Activated CD8-positive, alpha-beta memory T cell treated with anti-CD3 and anti-CD28 coated beads, Interleukin-2, amount 10 ng/mL, durations not matched to agents 7 days and 5 days (primary cell): ENCODE measurements at regions not wholly inside any gene's neighbourhood (a gene's known extent, or its start where the extent isn't known, plus 50 kb on each side); places are given as distances from the start of the nearest gene placed in this dataset.

Source experiments
- ATAC-seq: fragments of 150-1000 bp; cut with Tn5 transposase; one replicate; pipeline ENCODE4 v1.10.0; 2021; ENCODE audit warnings: moderate library complexity
- CTCF ChIA-PET: fragments of 350-600 bp; sonication (Branson Sonifier 250); formaldehyde crosslinking; loops from one replicate; lab custom pipeline; 2021; ENCODE audit warnings: antibody characterized with exemption; lab: Charles Lee
- DNase-seq: peaks from one replicate; pipeline ENCODE4 v3.0.0-alpha.2; 2020
- H3K27ac Mint-ChIP-seq: one replicate; pipeline ENCODE4 v1.8.0; 2021; ENCODE audit warnings: mild to moderate bottlenecking, mixed read lengths
- H3K27me3 Mint-ChIP-seq: one replicate; pipeline ENCODE4 v1.8.0; 2021; ENCODE audit warnings: mixed read lengths
- H3K36me3 Mint-ChIP-seq: one replicate; pipeline ENCODE4 v1.8.0; 2021; ENCODE audit warnings: mild to moderate bottlenecking, mixed read lengths
- H3K4me1 Mint-ChIP-seq: one replicate; pipeline ENCODE4 v1.8.0; 2021; ENCODE audit warnings: mixed read lengths
- H3K4me3 Mint-ChIP-seq: one replicate; pipeline ENCODE4 v1.8.0; 2021; ENCODE audit warnings: mild to moderate bottlenecking, moderate library complexity, mixed read lengths
- H3K9me3 Mint-ChIP-seq: one replicate; pipeline ENCODE4 v1.8.0; 2022; ENCODE audit warnings: low read depth, mixed read lengths

- Mint-ChIP-seq H3K27me3 (no peaks in the 10 kb centered on the region), H3K36me3 (no peaks in the 10 kb centered on the region), H3K4me3 (no peak overlapping the region), H3K4me1 (no peaks in the 10 kb centered on the region), H3K27ac (no peak overlapping the region), H3K9me3 (no peaks in the 10 kb centered on the region)
- DNase-seq = no peak
- CTCF ChIA-PET = no interaction called here
- no peak for ATAC-seq
These were observed 126.4 kb downstream of the TBXT start for GRCh38 chr6:166041277-166041676.

- CTCF ChIA-PET = no interaction called here
- Mint-ChIP-seq H3K27me3 (no peaks in the 10 kb centered on the region), H3K36me3 (no peaks in the 10 kb centered on the region), H3K4me1 (no peaks in the 10 kb centered on the region), H3K27ac (no peak overlapping the region), H3K4me3 (no peak overlapping the region), H3K9me3 (no peaks in the 10 kb centered on the region)
- DNase-seq (no peak), ATAC-seq (no peak)
These were observed 127.4 kb downstream of the TBXT start for GRCh38 chr6:166040292-166040691.

DNA sequence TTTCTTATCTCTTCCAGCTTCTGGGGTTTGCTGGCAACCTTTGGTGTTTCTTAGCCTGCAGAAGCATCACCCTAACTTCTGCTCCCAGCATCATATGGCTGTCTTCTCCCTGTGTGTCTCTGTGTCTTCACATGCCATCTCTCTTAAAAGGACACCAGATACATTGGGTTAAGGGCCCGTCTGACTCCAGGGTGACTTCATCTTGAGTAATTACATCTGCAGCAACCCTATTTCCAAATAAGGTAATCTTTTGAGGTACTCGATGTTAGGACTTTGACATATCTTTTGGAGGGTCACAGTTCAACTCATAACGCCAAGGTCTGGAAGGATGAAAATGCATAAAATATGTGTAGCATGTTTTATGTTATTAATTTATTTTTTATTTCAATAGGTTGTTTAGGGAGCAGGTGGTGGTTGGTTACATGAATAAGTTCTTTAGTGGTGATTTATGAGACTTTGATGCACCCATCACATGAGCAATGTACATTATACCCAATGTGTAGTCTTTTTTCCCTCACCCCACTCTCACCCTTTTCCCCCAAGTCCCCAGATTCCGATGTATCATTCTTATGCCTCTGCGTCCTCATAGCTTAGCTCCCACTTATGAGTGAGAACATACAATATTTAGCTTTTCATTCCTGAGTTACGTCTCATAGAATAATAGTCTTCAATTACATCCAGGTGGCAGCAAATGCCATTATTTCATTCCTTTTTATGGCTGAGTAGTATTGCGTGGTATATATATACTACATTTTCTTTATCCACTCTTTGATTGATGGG is 131.1 kb downstream of the TBXT start:
- no peak for DNase-seq
- no peaks in the 10 kb centered on the region for H3K9me3 Mint-ChIP-seq
- no peaks in the 10 kb centered on the region for H3K36me3 Mint-ChIP-seq
- peaks cover 2% of the 10 kb centered on the region for H3K27me3 Mint-ChIP-seq
- no peak overlapping the region for H3K27ac Mint-ChIP-seq
- ATAC-seq = no peak
- no peaks in the 10 kb centered on the region for H3K4me1 Mint-ChIP-seq
- CTCF ChIA-PET = no interaction called here
- no peak overlapping the region for H3K4me3 Mint-ChIP-seq

DNA sequence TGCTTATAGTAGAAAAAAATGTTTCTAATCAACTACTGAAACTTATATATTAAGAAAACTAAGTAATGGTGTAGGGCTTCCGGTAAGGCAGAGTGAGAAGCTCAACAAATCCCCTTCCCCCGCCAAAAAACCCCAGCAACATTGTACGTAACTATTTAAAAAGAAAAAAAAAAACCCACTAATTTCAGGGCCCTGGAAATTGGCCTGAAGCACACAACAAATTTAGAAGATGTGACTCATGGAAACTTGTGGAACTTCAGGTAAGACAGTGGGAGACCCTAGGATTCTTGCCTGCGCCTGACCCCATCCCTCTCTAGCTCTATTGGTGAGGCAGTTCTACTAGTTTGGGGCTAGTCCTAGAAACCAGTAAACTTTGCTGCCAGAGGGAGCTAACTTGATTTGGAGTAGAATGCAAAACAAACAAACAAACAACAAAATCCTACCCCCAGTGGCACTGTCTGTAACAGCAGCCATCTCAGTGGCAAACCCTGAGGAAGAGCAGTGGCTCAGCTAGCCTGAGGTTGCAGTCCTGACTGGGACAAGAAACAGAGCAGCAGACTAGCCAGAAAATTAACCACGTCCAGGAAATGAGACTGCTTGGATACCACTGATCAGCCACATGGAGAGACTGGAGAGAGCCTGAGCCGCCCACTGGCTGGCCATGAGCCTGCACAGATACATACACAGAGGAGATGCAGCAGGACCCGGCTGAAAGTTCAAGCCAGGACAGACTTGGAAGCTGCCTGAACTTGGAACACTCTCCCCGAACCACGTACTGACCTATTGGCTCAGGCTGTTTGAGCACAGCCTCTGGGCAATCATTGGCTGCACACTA is 135.1 kb downstream of the TBXT start:
- no peaks in the 10 kb centered on the region for H3K4me1 Mint-ChIP-seq

DNA sequence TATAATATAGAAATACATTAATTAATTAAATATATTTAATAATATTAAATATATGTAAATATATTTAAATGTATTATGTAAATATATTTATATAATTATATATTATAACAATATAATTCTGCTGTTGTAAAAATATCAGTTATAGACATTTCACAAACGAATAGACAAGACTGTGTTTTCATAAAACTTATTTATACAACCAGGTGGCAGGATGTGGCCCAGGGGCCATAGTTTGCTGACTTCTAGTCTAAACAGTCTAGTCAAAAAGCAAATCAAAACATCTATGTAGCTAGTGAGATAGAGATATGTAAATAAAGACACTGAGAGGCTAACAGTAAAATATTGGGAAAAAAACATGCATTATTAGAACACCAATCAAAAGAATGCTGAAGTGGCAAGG is 136.4 kb downstream of the TBXT start:
- H3K36me3 Mint-ChIP-seq = no peaks in the 10 kb centered on the region
- H3K27me3 Mint-ChIP-seq = peaks cover 2% of the 10 kb centered on the region
- DNase-seq (no peak), ATAC-seq (no peak)
- H3K9me3 Mint-ChIP-seq = no peaks in the 10 kb centered on the region
- CTCF ChIA-PET = no interaction called here
- no peak overlapping the region for H3K27ac Mint-ChIP-seq
- H3K4me3 Mint-ChIP-seq = no peak overlapping the region
- no peaks in the 10 kb centered on the region for H3K4me1 Mint-ChIP-seq

More for the DNA sequence above, 135.1 kb downstream of the TBXT start:
- H3K27me3 Mint-ChIP-seq = peaks cover 2% of the 10 kb centered on the region
- DNase-seq (no peak), ATAC-seq (peak; percentile 47)
- H3K9me3 Mint-ChIP-seq = no peaks in the 10 kb centered on the region
- CTCF ChIA-PET = no interaction called here
- no peak overlapping the region for H3K27ac Mint-ChIP-seq
- no peak overlapping the region for H3K4me3 Mint-ChIP-seq
- no peaks in the 10 kb centered on the region for H3K36me3 Mint-ChIP-seq

- Mint-ChIP-seq H3K4me1 (no peaks in the 10 kb centered on the region), H3K27ac (no peak overlapping the region), H3K36me3 (no peaks in the 10 kb centered on the region), H3K27me3 (peaks cover 2% of the 10 kb centered on the region), H3K9me3 (no peaks in the 10 kb centered on the region), H3K4me3 (no peak overlapping the region)
- DNase-seq (no peak), ATAC-seq (no peak)
- CTCF ChIA-PET = no interaction called here
These were observed 138.1 kb downstream of the TBXT start for GRCh38 chr6:166029506-166029905.

- ATAC-seq = no peak
- Mint-ChIP-seq H3K27ac (no peak overlapping the region), H3K4me3 (no peak overlapping the region), H3K9me3 (no peaks in the 10 kb centered on the region), H3K4me1 (no peaks in the 10 kb centered on the region), H3K36me3 (no peaks in the 10 kb centered on the region), H3K27me3 (no peaks in the 10 kb centered on the region)
- DNase-seq = no peak
- CTCF ChIA-PET = no interaction called here
These were observed 139.9 kb downstream of the TBXT start for GRCh38 chr6:166027761-166028160.

DNA sequence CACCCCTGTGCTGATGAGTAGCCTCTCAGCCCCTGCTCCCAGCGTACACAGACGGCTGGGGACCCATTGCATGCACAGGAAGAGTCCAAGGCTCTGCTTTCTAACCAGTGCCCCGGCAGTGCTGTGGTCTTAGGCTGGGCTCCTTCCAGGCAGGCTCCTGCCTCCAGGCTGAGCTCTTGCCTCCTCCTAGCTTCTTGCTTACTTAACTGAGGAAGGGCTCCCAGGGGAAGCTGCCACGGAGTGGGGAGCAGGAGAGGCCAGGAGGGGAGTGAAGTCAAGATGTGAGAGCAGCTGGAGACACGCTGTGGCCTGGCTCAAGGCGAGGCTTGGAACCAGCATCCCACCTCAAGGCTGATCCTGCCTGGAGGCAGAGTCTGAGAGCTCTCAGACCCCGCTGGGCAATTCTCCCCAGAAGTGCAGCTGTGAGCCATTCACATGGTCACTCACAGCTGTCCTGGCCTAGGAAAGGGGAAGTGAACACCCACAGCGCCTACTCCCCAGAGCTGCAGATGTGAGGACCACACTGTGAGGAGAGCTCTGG is 141.0 kb downstream of the TBXT start:
- no peaks in the 10 kb centered on the region for H3K36me3 Mint-ChIP-seq
- no peak overlapping the region for H3K27ac Mint-ChIP-seq
- H3K4me1 Mint-ChIP-seq = no peaks in the 10 kb centered on the region
- no peaks in the 10 kb centered on the region for H3K9me3 Mint-ChIP-seq
- CTCF ChIA-PET = no interaction called here
- ATAC-seq = no peak
- H3K4me3 Mint-ChIP-seq = no peak overlapping the region
- no peak for DNase-seq
- no peaks in the 10 kb centered on the region for H3K27me3 Mint-ChIP-seq

GRCh38 chr6:166025149-166025898 is 142.3 kb downstream of the TBXT start:
- no peak overlapping the region for H3K4me3 Mint-ChIP-seq
- no peak for ATAC-seq

DNA sequence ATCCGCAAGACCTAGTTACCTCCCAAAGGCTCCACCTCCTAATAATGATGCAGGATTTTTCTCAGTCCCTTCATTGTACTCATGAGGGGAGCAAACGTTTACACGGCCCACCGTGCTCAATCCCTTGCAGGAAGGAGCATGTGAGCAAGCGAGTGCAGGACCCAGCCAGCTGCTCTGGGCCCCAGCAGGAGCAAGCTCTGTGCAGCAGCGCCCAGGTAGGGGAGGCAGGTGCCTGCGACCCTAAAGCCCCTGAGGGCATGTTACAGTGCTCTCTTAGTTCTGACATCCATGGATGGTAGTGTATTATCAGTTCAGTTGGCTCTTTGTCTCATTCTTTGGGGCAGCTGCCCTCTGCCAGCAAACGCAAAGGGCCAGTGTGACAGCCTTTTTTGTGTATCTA is 143.4 kb downstream of the TBXT start:
- CTCF ChIA-PET = no interaction called here
- DNase-seq = no peak
- H3K27me3 Mint-ChIP-seq = no peaks in the 10 kb centered on the region
- no peak for ATAC-seq
- H3K9me3 Mint-ChIP-seq = no peaks in the 10 kb centered on the region
- H3K27ac Mint-ChIP-seq = no peak overlapping the region
- H3K36me3 Mint-ChIP-seq = no peaks in the 10 kb centered on the region
- no peak overlapping the region for H3K4me3 Mint-ChIP-seq
- H3K4me1 Mint-ChIP-seq = no peaks in the 10 kb centered on the region

More at GRCh38 chr6:166025149-166025898, 142.3 kb downstream of the TBXT start:
- Mint-ChIP-seq H3K27me3 (no peaks in the 10 kb centered on the region), H3K27ac (no peak overlapping the region), H3K4me1 (no peaks in the 10 kb centered on the region), H3K9me3 (no peaks in the 10 kb centered on the region), H3K36me3 (no peaks in the 10 kb centered on the region)
- no peak for DNase-seq
- CTCF ChIA-PET = no interaction called here

DNA sequence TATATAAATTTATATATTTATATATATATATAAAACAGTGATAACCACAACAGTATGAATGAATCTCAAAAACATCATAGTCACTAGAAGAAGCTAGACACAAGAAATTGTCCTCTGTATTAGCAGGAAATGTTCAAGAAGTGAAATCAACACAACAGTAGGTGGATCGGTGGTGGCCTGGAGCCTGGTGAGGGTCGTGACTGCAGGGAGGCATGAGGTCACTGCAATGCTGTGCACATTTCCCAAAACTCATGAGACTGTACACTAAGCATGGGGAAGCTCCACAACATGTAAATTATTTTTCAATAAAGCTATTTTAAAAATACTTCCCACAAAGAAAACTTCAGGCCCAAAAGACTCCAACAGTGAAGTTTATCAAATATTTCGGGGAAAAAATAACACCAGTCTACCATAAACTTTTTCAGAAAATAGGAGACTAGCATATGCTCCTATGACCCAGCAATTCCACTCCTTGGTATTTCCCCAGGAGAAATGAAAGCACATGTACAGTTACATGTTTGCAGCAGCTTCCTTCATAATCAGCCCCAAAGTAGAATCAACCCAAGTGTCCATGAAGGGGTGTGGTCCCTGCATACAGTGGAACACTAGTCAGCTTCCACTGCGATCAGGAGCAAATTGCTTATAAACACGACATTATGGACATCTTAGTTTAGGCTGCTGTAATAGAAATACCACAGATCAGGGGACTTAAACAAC is 144.2 kb downstream of the TBXT start:
- H3K4me3 Mint-ChIP-seq = no peak overlapping the region
- no peak overlapping the region for H3K27ac Mint-ChIP-seq
- CTCF ChIA-PET = no interaction called here
- DNase-seq (no peak), ATAC-seq (no peak)
- no peaks in the 10 kb centered on the region for H3K4me1 Mint-ChIP-seq
- no peaks in the 10 kb centered on the region for H3K9me3 Mint-ChIP-seq
- no peaks in the 10 kb centered on the region for H3K27me3 Mint-ChIP-seq
- no peaks in the 10 kb centered on the region for H3K36me3 Mint-ChIP-seq

GRCh38 chr6:166021429-166021828 is 146.2 kb downstream of the TBXT start:
- ATAC-seq = no peak
- no peaks in the 10 kb centered on the region for H3K27me3 Mint-ChIP-seq
- DNase-seq = no peak
- H3K4me3 Mint-ChIP-seq = no peak overlapping the region
- peaks cover 4% of the 10 kb centered on the region for H3K9me3 Mint-ChIP-seq
- no peaks in the 10 kb centered on the region for H3K36me3 Mint-ChIP-seq
- CTCF ChIA-PET = no interaction called here
- H3K27ac Mint-ChIP-seq = no peak overlapping the region
- H3K4me1 Mint-ChIP-seq = no peaks in the 10 kb centered on the region

DNA sequence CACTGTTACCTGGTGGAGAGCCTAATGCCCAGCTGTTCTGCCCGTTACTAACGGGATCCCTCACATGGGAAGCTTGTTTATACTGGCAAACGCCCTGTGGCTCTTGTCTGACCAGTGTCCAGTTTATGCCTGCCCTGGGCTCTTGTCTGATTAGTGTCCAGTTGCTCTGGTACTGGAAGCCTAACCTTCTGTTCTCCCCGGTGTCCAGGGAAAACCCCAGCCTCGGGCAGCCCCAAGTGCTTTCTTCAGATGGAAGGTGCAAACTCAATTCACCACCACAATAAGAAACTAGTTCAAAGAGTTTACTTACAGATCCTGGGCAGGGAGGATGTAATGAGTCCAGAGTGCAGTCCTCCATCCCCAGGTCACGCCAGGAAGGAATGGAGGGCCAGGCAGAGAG is 148.4 kb downstream of the TBXT start:
- no peak for ATAC-seq
- Mint-ChIP-seq H3K27me3 (no peaks in the 10 kb centered on the region), H3K9me3 (peaks cover 4% of the 10 kb centered on the region), H3K4me3 (no peak overlapping the region), H3K36me3 (no peaks in the 10 kb centered on the region), H3K4me1 (no peaks in the 10 kb centered on the region), H3K27ac (no peak overlapping the region)
- CTCF ChIA-PET = no interaction called here
- DNase-seq = no peak
